ENCODE measurements at regions not wholly inside any gene's neighbourhood (a gene's known extent, or its start where the extent isn't known, plus 50 kb on each side); places are given as distances from the start of the nearest gene placed in this dataset.
"Not testable (repeated sequence)": the region's sequence is repeated elsewhere in the genome, so short reads cannot be mapped to it uniquely, and the experiment has no call there.

DNA sequence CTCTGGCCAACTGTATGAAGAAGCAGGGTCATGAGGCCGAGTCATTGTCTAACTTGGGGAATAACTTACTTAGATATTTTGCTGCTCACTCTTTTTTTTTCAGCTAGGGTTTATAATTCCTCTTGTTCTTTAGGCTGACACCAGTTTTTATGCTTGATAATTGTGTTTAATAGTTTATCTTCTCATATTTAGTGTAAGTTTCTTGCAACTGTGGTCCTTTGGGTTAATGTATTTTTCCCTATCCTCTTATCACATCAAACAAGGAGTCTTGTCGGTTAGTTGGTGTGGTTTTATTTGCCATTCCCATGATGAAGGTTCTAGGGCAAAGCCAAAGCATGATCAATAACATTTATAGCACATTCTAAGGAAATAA is 204.6 kb downstream of the NUFIP1 start:
- H3K27ac ChIP-seq (ENCODE audit: low read depth, low read length) = no peak overlapping the region
- no peak overlapping the region for H2BK15ac ChIP-seq (replicated peaks; ENCODE audit: low read depth)
- no peak overlapping the region for H2BK5ac ChIP-seq (ENCODE audit: low read length)
- H3K56ac ChIP-seq (ENCODE audit: low read length) = no peak overlapping the region
- H3K27me3 ChIP-seq (ENCODE audit: insufficient read depth, low read length, poor library complexity) = no peaks in the 10 kb centered on the region
- no peak for DNase-seq
- H2AK5ac ChIP-seq (ENCODE audit: low read length) = no peak overlapping the region
- WGBS (ENCODE audit: extremely low coverage, insufficient coverage, low lambda C conversion rate) = no CpG with 5 or more reads among the region's 2 CpGs
- H3K4me2 ChIP-seq (ENCODE audit: low read length) = no peak overlapping the region
- no peak overlapping the region for H4K8ac ChIP-seq (ENCODE audit: low read depth, low read length)
- no peak overlapping the region for H3K4me3 ChIP-seq (ENCODE audit: low read length)
- H4K5ac ChIP-seq (ENCODE audit: low read length) = no peak overlapping the region
- H3K79me2 ChIP-seq (ENCODE audit: control insufficient read depth, insufficient read depth, low read length) = no peaks in the 10 kb centered on the region
- H2BK120ac ChIP-seq (ENCODE audit: low read depth, low read length) = no peak overlapping the region
- H3K4ac ChIP-seq (ENCODE audit: low read depth, low read length) = no peak overlapping the region
- no peaks in the 10 kb centered on the region for H3K4me1 ChIP-seq (ENCODE audit: control insufficient read depth, low read depth, low read length)
- H3K36me3 ChIP-seq (ENCODE audit: control insufficient read depth, insufficient read depth, low read length) = no peaks in the 10 kb centered on the region
- no peak overlapping the region for H3K9ac ChIP-seq (ENCODE audit: low read length)
- H3K23ac ChIP-seq (ENCODE audit: low read length) = no peak overlapping the region
- H3K79me1 ChIP-seq (ENCODE audit: low read length) = no peaks in the 10 kb centered on the region
- no peak overlapping the region for H3K18ac ChIP-seq (ENCODE audit: low read length)

DNA sequence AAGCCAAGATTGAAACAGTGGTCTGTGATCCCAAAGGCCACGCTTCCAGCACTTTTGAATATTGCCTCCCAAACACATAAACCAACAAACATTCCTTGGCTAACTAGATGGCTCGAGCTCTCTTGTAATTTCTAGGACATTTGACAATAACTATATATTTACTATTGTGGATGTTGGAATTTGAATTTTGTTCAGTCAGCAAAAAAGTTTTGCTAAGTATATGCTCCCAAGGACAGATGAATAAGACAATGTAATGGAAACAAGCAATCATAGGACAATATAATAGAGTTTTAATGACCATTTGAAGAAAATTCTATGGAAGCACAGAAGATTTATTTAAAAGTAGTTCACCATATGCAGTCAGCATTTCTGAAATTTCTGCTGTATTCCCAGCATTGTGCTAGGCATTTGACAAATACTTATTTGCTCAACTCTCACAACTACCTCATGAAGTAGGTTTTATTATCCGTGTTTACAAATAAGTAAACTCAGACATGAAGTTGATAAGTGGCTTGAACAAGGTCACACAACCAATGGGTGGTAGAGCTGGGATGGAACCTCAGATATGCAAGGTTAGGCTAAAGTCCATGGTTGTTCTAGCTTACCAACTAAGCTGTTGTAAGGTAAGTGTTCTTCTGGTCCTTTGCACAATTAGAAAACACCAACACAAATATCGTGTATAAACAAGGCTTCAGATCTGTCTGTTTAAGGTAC is 205.1 kb downstream of the NUFIP1 start:
- no peaks in the 10 kb centered on the region for H3K79me2 ChIP-seq (ENCODE audit: control insufficient read depth, insufficient read depth, low read length)
- H2BK120ac ChIP-seq (ENCODE audit: low read depth, low read length) = no peak overlapping the region
- DNase-seq = no peak
- no peak overlapping the region for H3K56ac ChIP-seq (ENCODE audit: low read length)
- no peak overlapping the region for H2BK15ac ChIP-seq (replicated peaks; ENCODE audit: low read depth)
- no peak overlapping the region for H4K8ac ChIP-seq (ENCODE audit: low read depth, low read length)
- no peak overlapping the region for H2BK5ac ChIP-seq (ENCODE audit: low read length)
- no peaks in the 10 kb centered on the region for H3K27me3 ChIP-seq (ENCODE audit: insufficient read depth, low read length, poor library complexity)
- no peak overlapping the region for H3K4ac ChIP-seq (ENCODE audit: low read depth, low read length)
- no peak overlapping the region for H3K9ac ChIP-seq (ENCODE audit: low read length)
- no peak overlapping the region for H3K23ac ChIP-seq (ENCODE audit: low read length)
- no peak overlapping the region for H4K5ac ChIP-seq (ENCODE audit: low read length)
- H3K18ac ChIP-seq (ENCODE audit: low read length) = no peak overlapping the region
- H3K4me3 ChIP-seq (ENCODE audit: low read length) = no peak overlapping the region
- H3K27ac ChIP-seq (ENCODE audit: low read depth, low read length) = no peak overlapping the region
- no peaks in the 10 kb centered on the region for H3K79me1 ChIP-seq (ENCODE audit: low read length)
- no CpG with 5 or more reads among the region's 4 CpGs for WGBS (ENCODE audit: extremely low coverage, insufficient coverage, low lambda C conversion rate)
- no peaks in the 10 kb centered on the region for H3K4me1 ChIP-seq (ENCODE audit: control insufficient read depth, low read depth, low read length)
- H3K36me3 ChIP-seq (ENCODE audit: control insufficient read depth, insufficient read depth, low read length) = no peaks in the 10 kb centered on the region
- H2AK5ac ChIP-seq (ENCODE audit: low read length) = no peak overlapping the region
- H3K4me2 ChIP-seq (ENCODE audit: low read length) = no peak overlapping the region

DNA sequence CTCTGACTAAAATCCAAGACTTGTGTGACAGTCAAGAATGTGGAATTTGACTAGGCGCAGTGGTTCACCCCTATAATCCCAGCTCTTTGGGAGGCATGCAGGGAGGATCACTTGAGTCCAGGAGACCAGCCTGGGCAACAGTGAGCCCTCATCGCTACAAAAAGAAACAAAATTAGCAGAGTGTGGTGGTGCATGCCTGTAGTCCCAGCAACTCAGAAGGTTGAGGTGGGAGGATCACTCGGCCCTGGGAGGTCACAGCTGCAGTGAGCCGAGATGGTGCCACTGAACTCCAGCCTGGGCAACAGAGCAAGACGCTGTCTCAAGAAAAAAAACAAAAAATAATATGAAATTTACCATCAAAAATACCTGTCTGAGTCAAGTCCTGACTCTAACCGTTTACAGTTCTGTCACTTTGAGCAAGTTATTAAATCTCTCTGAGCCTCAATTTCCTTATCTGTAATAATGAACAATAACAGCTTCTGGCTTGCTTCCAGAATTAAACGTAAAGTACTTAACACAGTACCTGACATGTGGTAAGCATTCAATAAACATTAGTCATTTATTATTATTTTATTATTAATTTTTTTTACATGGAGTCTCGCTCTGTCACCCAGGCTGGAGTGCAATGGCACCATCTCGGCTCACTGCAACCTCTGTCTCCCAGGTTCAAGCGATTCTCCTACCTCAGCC is 204.6 kb upstream of the TSC22D1 start:
- no peak overlapping the region for H2BK120ac ChIP-seq (ENCODE audit: low read depth, low read length)
- no peak overlapping the region for H4K5ac ChIP-seq (ENCODE audit: low read length)
- no peak overlapping the region for H3K23ac ChIP-seq (ENCODE audit: low read length)
- no peak for DNase-seq
- no peak overlapping the region for H3K56ac ChIP-seq (ENCODE audit: low read length)
- no CpG with 5 or more reads among the region's 10 CpGs for WGBS (ENCODE audit: extremely low coverage, insufficient coverage, low lambda C conversion rate)
- no peak overlapping the region for H3K4me2 ChIP-seq (ENCODE audit: low read length)
- H3K79me2 ChIP-seq (ENCODE audit: control insufficient read depth, insufficient read depth, low read length) = no peaks in the 10 kb centered on the region
- H3K9ac ChIP-seq (ENCODE audit: low read length) = no peak overlapping the region
- H3K27me3 ChIP-seq (ENCODE audit: insufficient read depth, low read length, poor library complexity) = no peaks in the 10 kb centered on the region
- H3K36me3 ChIP-seq (ENCODE audit: control insufficient read depth, insufficient read depth, low read length) = no peaks in the 10 kb centered on the region
- H3K4me1 ChIP-seq (ENCODE audit: control insufficient read depth, low read depth, low read length) = no peaks in the 10 kb centered on the region
- no peak overlapping the region for H2BK15ac ChIP-seq (replicated peaks; ENCODE audit: low read depth)
- H2AK5ac ChIP-seq (ENCODE audit: low read length) = no peak overlapping the region
- H3K4ac ChIP-seq (ENCODE audit: low read depth, low read length) = no peak overlapping the region
- H2BK5ac ChIP-seq (ENCODE audit: low read length) = no peak overlapping the region
- no peak overlapping the region for H4K8ac ChIP-seq (ENCODE audit: low read depth, low read length)
- no peak overlapping the region for H3K27ac ChIP-seq (ENCODE audit: low read depth, low read length)
- H3K18ac ChIP-seq (ENCODE audit: low read length) = no peak overlapping the region
- no peak overlapping the region for H3K4me3 ChIP-seq (ENCODE audit: low read length)
- H3K79me1 ChIP-seq (ENCODE audit: low read length) = no peaks in the 10 kb centered on the region

DNA sequence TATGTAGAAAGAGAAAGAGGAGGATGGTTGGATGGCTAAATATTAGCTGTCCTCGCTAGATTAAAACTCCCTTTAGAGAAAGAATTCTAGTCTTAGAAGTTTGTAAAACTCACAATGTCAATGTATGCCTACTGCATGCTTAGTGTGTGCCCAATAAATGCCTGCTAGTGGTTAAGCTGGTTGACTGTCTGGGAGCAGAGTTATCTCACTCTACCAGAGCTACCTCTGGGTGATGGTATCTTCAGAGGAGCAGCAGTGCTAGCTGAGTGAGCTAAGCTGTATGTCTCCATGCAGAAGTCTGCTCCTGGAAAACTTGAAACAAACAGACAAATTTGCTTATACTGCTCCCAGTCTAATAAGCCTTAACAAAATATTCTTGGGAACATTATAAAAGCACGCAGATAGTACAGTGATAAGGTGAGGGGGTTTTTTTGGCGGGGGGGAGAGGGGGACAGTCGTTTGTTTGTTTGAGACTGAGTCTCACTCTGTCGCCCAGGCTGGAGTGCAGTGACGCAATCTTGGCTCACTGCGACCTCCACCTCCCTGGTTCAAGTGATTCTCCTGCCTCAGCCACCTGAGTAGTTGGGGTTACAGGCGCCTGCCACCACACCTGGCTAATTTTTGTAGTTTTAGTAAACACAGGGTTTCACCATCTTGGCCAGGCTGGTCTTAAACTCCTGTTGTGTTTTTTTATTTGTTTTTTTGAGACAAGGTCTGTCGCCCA is 202.8 kb upstream of the TSC22D1 start:
- H3K4me2 ChIP-seq (ENCODE audit: low read length) = no peak overlapping the region
- no peaks in the 10 kb centered on the region for H3K27me3 ChIP-seq (ENCODE audit: insufficient read depth, low read length, poor library complexity)
- H3K56ac ChIP-seq (ENCODE audit: low read length) = no peak overlapping the region
- DNase-seq = no peak
- no peak overlapping the region for H2AK5ac ChIP-seq (ENCODE audit: low read length)
- H3K9ac ChIP-seq (ENCODE audit: low read length) = no peak overlapping the region
- H2BK5ac ChIP-seq (ENCODE audit: low read length) = no peak overlapping the region
- no peak overlapping the region for H3K27ac ChIP-seq (ENCODE audit: low read depth, low read length)
- H3K36me3 ChIP-seq (ENCODE audit: control insufficient read depth, insufficient read depth, low read length) = no peaks in the 10 kb centered on the region
- no peak overlapping the region for H3K18ac ChIP-seq (ENCODE audit: low read length)
- no peak overlapping the region for H2BK120ac ChIP-seq (ENCODE audit: low read depth, low read length)
- no peaks in the 10 kb centered on the region for H3K79me1 ChIP-seq (ENCODE audit: low read length)
- H3K79me2 ChIP-seq (ENCODE audit: control insufficient read depth, insufficient read depth, low read length) = no peaks in the 10 kb centered on the region
- no peak overlapping the region for H2BK15ac ChIP-seq (replicated peaks; ENCODE audit: low read depth)
- no peak overlapping the region for H4K8ac ChIP-seq (ENCODE audit: low read depth, low read length)
- no peaks in the 10 kb centered on the region for H3K4me1 ChIP-seq (ENCODE audit: control insufficient read depth, low read depth, low read length)
- no peak overlapping the region for H4K5ac ChIP-seq (ENCODE audit: low read length)
- H3K4me3 ChIP-seq (ENCODE audit: low read length) = no peak overlapping the region
- no CpG with 5 or more reads among the region's 9 CpGs for WGBS (ENCODE audit: extremely low coverage, insufficient coverage, low lambda C conversion rate)
- H3K4ac ChIP-seq (ENCODE audit: low read depth, low read length) = no peak overlapping the region
- no peak overlapping the region for H3K23ac ChIP-seq (ENCODE audit: low read length)

DNA sequence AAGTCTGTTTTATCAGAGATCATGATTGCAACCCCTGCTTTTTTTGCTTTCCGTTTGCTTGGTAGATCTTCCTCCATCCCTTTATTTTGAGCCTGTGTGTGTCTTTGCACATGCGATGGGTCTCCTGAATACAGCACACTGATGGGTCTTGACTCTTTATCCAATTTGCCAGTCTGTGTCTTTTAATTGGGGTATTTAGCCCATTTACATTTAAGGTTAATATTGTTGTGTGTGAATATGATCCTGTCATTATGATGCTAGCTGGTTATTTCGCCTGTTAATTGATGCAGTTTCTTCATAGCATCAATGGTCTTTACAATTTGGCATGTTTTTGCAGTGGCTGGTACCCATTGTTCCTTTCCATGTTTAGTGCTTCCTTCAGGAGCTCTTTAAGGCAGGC is 199.2 kb upstream of the TSC22D1 start:
- not testable (repeated sequence) for H3K27ac ChIP-seq (ENCODE audit: low read depth, low read length); H3K18ac ChIP-seq (ENCODE audit: low read length); H2BK120ac ChIP-seq (ENCODE audit: low read depth, low read length); H2BK15ac ChIP-seq (replicated peaks; ENCODE audit: low read depth); H3K23ac ChIP-seq (ENCODE audit: low read length); H3K9ac ChIP-seq (ENCODE audit: low read length); H3K56ac ChIP-seq (ENCODE audit: low read length); H3K4me1 ChIP-seq (ENCODE audit: control insufficient read depth, low read depth, low read length); H2BK5ac ChIP-seq (ENCODE audit: low read length); H2AK5ac ChIP-seq (ENCODE audit: low read length); H3K4ac ChIP-seq (ENCODE audit: low read depth, low read length); H3K27me3 ChIP-seq (ENCODE audit: insufficient read depth, low read length, poor library complexity); H3K79me1 ChIP-seq (ENCODE audit: low read length); DNase-seq; H3K79me2 ChIP-seq (ENCODE audit: control insufficient read depth, insufficient read depth, low read length); H3K36me3 ChIP-seq (ENCODE audit: control insufficient read depth, insufficient read depth, low read length); H4K5ac ChIP-seq (ENCODE audit: low read length); H4K8ac ChIP-seq (ENCODE audit: low read depth, low read length); H3K4me3 ChIP-seq (ENCODE audit: low read length); H3K4me2 ChIP-seq (ENCODE audit: low read length)
- no CpG with 5 or more reads among the region's 3 CpGs for WGBS (ENCODE audit: extremely low coverage, insufficient coverage, low lambda C conversion rate)
